Left colon (tissue), 2 donors: ENCODE measurements at regions not wholly inside any gene's neighbourhood (a gene's known extent, or its start where the extent isn't known, plus 50 kb on each side); places are given as distances from the start of the nearest gene placed in this dataset.
"Not testable (repeated sequence)": the region's sequence is repeated elsewhere in the genome, so short reads cannot be mapped to it uniquely, and the experiment has no call there.

Experiments used
- ATAC-seq: fragments of 200-7000 bp; cut with Tn5 transposase; one replicate; pipeline ENCODE4 v1.9.1; 2020; ENCODE audit warnings: mild to moderate bottlenecking, moderate library complexity
- DNase-seq, 2 donors: peaks; one replicate each; pipeline ENCODE4 v3.0.0-alpha.2; 2020
- intact Hi-C, 2 donors: fragments of 100-400 bp; cut with DNase I in 1 of 2; cut with micrococcal nuclease in 1 of 2; formaldehyde crosslinking; loops; one replicate each; pipeline versions ENCODE4 v1.11.2 to v1.14.0; 2022; cut with DNase I, micrococcal nuclease
- donor health status: DM: no; HTN: no; CAD: no.
- donor health status: DM: yes; HTN: yes; CAD: no.

GRCh38 chr6:132118144-132118543 is 167.0 kb upstream of the CCN2 start:
- no peak for DNase-seq
- intact Hi-C loops: no loop called here
- no peak for ATAC-seq

DNA sequence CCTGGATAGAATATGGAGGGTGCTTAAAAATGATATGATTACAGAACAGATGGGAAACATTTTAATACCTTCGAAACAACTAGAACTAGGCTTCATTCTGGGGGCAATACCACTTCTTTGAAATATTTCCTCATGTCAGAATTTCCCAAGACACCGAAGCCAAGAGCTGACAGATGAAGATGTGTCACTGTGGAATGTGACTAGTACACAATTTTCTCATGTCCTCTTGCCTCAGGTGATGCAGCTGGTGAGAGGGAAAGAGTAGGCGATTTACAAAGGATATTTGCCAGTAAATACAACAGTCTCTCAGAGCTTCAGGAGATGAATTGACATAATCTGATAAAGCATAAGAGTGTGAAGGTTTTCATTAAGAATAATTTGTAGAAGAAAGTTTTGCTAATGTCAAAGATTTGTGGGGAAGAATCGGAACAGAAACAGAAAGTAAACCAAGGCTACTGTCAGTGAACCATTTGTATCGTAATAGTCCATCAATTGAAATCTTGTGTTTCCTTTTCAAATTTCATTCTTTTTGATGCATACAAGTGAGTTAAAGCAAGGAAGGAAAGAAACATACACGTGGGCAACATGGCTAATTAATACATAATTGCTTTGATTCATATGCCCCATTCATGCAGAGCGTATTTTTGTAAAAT is 164.7 kb upstream of the CCN2 start:
- ATAC-seq (no peak), DNase-seq (no peak)
- intact Hi-C loops: no loop called here

- ATAC-seq: no peak
- intact Hi-C loops: no loop called here
- DNase-seq: no peak
These were observed 163.1 kb upstream of the CCN2 start for GRCh38 chr6:132114201-132114825.

DNA sequence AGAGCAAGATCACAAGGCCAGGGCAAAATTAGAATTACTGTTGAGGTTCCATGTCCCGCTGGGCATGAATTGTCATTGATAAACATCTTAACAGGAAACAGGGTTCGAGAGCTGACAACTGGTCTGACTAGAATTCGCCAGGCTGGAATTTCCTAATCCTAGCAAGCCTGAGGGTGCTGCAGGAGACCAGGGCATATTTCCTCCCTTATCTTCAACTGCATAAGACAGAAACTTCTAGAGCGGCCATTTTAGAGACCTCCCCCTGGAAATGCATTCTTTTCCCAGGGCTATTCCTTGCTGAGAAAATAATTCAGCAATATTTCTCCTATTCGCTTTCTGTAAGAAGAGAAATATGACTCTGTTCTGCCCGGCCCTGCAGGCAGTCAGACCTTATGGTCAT is 158.6 kb upstream of the CCN2 start:
- intact Hi-C loops, ATAC-seq, DNase-seq: not testable (repeated sequence)

GRCh38 chr6:132107896-132108295 is 156.7 kb upstream of the CCN2 start:
- no peak for ATAC-seq
- no peak for DNase-seq
- intact Hi-C loops: no loop called here

DNA sequence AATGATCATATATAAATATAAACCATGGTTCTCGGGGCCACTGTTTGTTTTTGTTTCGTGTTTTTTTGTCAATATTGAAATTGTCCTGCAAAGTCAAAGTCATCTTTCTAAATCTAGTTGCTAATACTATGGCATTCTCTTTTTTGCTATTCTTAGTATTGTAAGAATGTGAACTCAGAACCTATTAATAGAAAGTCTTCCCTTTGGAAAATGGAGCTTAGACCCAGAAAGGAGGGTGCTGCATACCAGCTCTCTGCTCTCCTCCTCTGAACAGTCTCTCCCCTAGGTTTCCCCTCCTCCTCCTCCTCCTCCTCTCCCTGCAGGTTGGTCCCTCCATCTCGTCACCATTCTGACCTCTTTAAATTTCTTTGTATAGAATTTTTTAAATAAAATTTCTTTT is 150.4 kb upstream of the CCN2 start:
- DNase-seq (no peak), ATAC-seq (no peak)
- intact Hi-C loops: no loop called here

DNA sequence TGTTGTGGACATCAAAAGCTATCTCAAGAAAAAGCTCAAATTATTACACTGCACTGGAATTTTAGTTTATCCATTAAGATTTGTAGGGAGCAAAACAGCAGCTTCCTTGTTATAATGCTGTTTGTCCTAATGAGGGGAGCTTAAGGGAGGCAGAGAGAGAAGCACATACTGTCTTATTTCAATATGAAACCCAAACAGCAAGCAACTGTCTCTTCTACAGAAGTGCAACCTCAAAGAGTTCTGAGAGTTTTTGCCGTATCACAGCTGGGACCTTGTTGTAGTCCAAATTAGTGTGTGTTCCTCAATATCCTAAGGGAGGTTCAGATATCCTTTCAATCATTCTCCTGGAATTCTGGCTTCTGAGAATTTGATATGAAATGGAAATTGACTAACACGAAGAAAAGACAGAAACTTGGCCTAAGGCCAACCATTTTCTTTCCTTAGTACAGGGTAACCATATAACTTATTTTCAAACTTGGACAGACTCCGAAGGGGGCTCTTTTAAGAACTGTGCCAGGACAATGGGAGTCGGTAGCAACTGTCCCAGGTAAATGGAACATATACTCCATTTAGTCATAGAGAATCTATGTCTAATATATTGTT is 149.3 kb upstream of the CCN2 start:
- intact Hi-C loops: no loop called here
- ATAC-seq (no peak), DNase-seq (no peak)

DNA sequence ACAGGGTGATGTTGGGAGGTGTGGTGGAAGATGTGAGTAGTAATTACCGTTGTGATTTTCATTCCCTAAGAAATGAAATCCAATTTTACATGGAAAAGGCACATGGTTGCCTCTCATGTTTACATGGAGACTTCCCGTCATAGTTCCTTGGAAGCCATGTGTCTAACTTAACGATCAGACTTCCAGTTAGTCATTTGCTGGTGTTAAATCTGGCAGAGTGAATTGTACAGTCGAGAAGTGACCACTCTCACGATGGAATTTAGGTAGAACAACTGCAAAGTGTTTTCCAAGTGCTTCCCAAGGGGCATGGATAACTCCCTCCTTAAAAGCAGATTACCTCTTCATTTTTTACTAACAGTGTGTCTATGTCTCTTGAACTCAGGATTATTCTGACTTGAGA is 145.8 kb upstream of the CCN2 start:
- intact Hi-C loops: no loop called here
- ATAC-seq: no peak
- DNase-seq: no peak

DNA sequence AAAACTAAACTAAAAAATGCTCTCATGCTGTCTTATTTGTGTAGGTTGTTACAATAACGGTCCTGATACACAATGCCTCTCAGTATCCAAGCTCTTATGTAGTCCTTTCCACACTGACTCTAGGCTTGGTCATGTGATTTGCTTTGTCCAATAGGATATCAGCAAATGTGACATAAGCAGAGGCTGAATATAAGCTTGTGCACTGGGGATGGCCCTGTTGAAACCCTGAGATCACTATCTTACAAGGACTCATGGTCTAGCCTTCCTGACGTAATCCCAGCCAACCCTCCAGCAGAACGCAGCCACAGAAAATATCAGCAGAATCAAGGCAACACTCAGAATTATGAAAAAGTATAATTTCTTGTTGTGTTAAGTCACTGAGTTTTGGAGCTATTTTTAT is 145.1 kb upstream of the CCN2 start:
- intact Hi-C loops: no loop called here
- ATAC-seq: no peak
- no peak for DNase-seq

DNA sequence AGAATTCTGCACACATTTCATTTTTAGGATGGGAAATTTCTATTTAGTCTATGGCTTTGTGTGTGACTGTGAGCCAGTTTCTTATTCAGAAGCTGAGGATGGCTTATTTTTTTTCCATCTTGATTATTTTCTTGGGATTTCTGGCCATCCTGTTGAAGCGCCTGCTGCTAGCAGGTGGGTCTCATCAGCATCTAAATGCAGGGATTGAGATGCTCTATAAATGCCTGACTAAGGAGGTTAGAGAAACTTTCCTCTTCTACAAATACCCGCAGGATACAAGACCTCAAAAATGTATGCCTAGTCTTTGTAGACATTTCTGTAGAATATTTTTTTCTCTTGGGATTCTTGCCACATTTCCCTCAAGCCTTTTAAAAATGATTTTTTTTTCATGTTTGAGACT is 138.0 kb upstream of the CCN2 start:
- intact Hi-C loops: no loop called here
- ATAC-seq (no peak), DNase-seq (no peak)

DNA sequence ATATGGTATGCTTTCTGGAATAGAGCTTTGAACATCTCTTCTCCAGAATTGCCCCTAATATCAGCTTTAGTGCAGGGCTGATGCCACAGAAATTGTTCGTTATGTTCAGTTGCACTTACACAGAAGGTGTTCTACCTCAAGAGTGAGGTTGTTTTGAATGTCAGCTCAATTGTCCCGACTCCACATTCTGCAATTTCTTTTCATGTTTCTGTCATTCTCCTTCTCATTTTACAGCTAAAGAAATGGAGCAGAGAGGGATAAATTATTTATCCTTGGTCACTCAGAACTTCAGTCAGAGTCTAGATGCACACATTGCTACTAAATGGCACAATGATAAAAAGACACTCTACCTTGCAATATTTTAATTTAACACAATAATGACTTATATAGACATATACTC is 137.0 kb upstream of the CCN2 start:
- DNase-seq: no peak
- intact Hi-C loops: no loop called here
- no peak for ATAC-seq

DNA sequence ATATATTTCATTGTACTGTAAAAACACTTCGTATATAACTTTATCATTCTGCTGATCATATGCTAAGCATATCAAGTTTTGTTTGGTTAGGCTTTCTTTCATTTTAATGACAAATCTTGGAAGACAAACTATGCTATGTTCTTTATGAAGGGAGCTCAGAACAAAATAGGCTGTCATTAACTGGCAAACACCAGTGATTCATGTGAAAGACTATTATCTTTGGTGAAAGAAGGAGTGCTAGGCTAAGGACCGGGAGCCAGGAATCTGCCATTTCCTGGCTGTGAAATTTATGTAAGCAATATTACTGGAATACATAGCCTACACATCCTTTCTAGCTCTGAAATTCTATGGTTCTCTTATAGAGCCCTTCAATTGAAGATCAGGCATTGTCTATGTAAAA is 136.2 kb upstream of the CCN2 start:
- DNase-seq: no peak
- intact Hi-C loops: no loop called here
- ATAC-seq: no peak

- no peak for ATAC-seq
- DNase-seq: no peak
- intact Hi-C loops: no loop called here
These were observed 134.6 kb upstream of the CCN2 start for GRCh38 chr6:132085731-132086130.

DNA sequence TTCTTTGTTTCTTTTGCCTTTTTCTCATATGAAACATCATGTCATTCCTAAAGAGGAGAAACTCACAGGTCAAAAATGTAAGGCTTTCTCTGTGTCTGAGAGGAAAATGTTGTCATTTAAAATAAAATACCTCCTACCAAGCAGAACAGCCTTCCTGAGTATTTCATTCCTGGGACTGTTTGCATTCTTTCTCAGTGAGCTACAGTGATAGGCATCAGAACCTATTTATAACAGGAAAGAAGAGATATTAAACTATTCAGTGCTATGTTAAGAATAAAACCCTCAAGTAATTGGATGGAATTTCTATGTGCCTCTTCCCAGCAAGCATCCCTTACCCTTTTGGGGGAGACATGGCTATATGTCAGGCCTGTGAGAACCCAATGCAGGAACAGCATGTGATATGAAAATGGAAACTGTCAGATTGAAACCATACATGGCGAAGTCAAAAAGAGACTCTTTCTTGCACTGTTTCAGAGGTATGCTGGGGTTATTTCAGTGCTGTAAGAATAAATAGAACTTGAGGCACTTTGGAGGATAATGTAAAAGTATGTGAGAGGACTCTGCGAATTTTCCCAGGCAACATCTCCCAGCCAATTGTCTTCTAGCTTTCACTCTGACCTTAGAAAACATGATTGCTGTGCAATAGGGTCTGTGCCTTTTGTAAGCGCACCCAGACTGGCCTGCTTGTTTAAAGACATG is 133.8 kb upstream of the CCN2 start:
- ATAC-seq (no peak), DNase-seq (no peak)
- intact Hi-C loops: no loop called here

- ATAC-seq: no peak
- intact Hi-C loops: no loop called here
- no peak for DNase-seq
These were observed 131.2 kb upstream of the CCN2 start for GRCh38 chr6:132082421-132082820.

- intact Hi-C loops: no loop called here
- ATAC-seq (no peak), DNase-seq (no peak)
These were observed 130.2 kb upstream of the CCN2 start for GRCh38 chr6:132081338-132081737.

- intact Hi-C loops: no loop called here
- DNase-seq (no peak), ATAC-seq (no peak)
These were observed 128.1 kb upstream of the CCN2 start for GRCh38 chr6:132079286-132079685.

GRCh38 chr6:132076452-132076851 is 125.3 kb upstream of the CCN2 start:
- no peak for DNase-seq
- ATAC-seq: no peak
- intact Hi-C loops: no loop called here

GRCh38 chr6:132072831-132073230 is 121.7 kb upstream of the CCN2 start:
- DNase-seq: no peak
- intact Hi-C loops: no loop called here
- ATAC-seq: no peak

DNA sequence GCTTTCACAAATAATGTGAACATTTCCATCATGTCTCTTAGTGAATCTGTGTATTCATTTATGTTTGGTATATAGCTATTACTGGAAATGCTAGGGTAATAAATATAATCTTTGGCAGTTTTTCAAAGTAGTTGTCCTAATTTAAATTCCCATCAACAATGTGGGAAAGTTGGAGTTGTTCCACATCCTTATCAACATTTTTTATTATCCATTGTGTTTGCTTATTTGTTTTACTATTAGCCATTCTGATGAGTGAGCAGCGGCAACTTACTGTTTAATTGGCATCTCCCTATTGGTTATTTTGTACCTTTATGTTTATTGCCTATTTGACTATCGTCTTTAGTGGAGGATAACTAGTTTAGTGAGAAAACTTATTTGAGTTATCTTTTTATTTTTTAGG is 121.1 kb upstream of the CCN2 start:
- ATAC-seq: no peak
- DNase-seq: no peak
- intact Hi-C loops: no loop called here
